PC-3 (cell line): ENCODE measurements at regions not wholly inside any gene's neighbourhood (a gene's known extent, or its start where the extent isn't known, plus 50 kb on each side); places are given as distances from the start of the nearest gene placed in this dataset.

ENCODE experiments used
- ATAC-seq: fragments of 200-7000 bp; cut with Tn5 transposase; 2 replicates; pipeline ENCODE4 v1.9.1; 2020; ENCODE audit warnings: mild to moderate bottlenecking, moderate library complexity
- BruUV-seq: library from RNA; stranded (reverse); fragments of 400-500 nt; replicated peaks from 2 replicates; lab custom pipeline; 2021; lab: Mats Ljungman, UMichigan
- CTCF ChIA-PET: fragments of 300-600 bp; sonication (Branson Sonifier 250); formaldehyde crosslinking; loops from one replicate; lab custom pipeline; 2022; ENCODE audit warnings: antibody characterized with exemption; lab: Charles Lee
- POLR2A ChIA-PET: fragments of 300-600 bp; sonication (Branson Sonifier 250); formaldehyde crosslinking; loops from one replicate; lab custom pipeline; 2022; ENCODE audit warnings: antibody characterized with exemption; ENCODE audit not compliant: unreplicated experiment; lab: Charles Lee
- DNase-seq: peaks from one replicate; pipeline ENCODE4 v3.0.0-alpha.2; 2015
- H2AFZ ChIP-seq: fragments of 300-600 bp; sonication (generic); 2 replicates; pipeline ENCODE4 v1.6.0; 2016; ENCODE audit warnings: antibody characterized with exemption, low read length
- H3F3A ChIP-seq: fragments of 300-600 bp; sonication (generic); one replicate; pipeline ENCODE4 v1.6.0; 2017; ENCODE audit warnings: antibody characterized with exemption, low read length, control low read depth, mild to moderate bottlenecking; ENCODE audit not compliant: unreplicated experiment
- H3K27ac ChIP-seq: fragments of 300-600 bp; sonication (generic); 2 replicates; pipeline ENCODE4 v1.5.1; 2016; ENCODE audit warnings: mild to moderate bottlenecking, low read length
- H3K27me3 ChIP-seq: fragments of 300-600 bp; sonication (generic); 2 replicates; pipeline ENCODE4 v1.6.1; 2016; ENCODE audit warnings: low read length, mixed read lengths
- H3K36me3 ChIP-seq: fragments of 300-600 bp; sonication (generic); 2 replicates; pipeline ENCODE4 v1.6.1; 2016; ENCODE audit warnings: low read depth, mixed run types, low read length, mixed read lengths
- H3K4me1 ChIP-seq: fragments of 300-600 bp; sonication (generic); 2 replicates; pipeline ENCODE4 v1.5.1; 2016; ENCODE audit warnings: low read length; ENCODE audit not compliant: insufficient read depth
- H3K4me2 ChIP-seq: fragments of 300-600 bp; sonication (generic); 2 replicates; pipeline ENCODE4 v1.6.0; 2016; ENCODE audit warnings: low read length
- H3K4me3 ChIP-seq: fragments of 300-600 bp; sonication (generic); 2 replicates; pipeline ENCODE4 v1.5.1; 2016; ENCODE audit warnings: mild to moderate bottlenecking, low read length, mixed read lengths
- H3K79me2 ChIP-seq: fragments of 300-600 bp; sonication (generic); 2 replicates; pipeline ENCODE4 v1.6.1; 2017; ENCODE audit warnings: low read length, mixed read lengths
- H3K9ac ChIP-seq: fragments of 300-600 bp; sonication (generic); 2 replicates; pipeline ENCODE4 v1.6.0; 2016; ENCODE audit warnings: mild to moderate bottlenecking, low read length
- H3K9me2 ChIP-seq: fragments of 300-600 bp; sonication (generic); replicated peaks from 2 replicates; pipeline ENCODE4 v1.6.1; 2016; ENCODE audit warnings: mixed run types, low read length, mixed read lengths
- H3K9me3 ChIP-seq: fragments of 300-600 bp; sonication (generic); 2 replicates; pipeline ENCODE4 v1.6.1; 2016; ENCODE audit warnings: low read length, mixed read lengths
- H4K20me1 ChIP-seq: fragments of 300-600 bp; sonication (generic); 2 replicates; pipeline ENCODE4 v1.6.1; 2016; ENCODE audit warnings: low read length, mixed read lengths
- EZH2 ChIP-seq: fragments of 300-600 bp; sonication (generic); IDR thresholded peaks from one replicate; pipeline ENCODE4 v1.6.1; 2017; ENCODE audit warnings: antibody characterized with exemption, mild to moderate bottlenecking, low read length; ENCODE audit not compliant: unreplicated experiment
- EZH2phosphoT487 ChIP-seq: fragments of 300-600 bp; sonication (generic); IDR thresholded peaks from 2 replicates; pipeline ENCODE4 v1.6.1; 2018; ENCODE audit warnings: mild to moderate bottlenecking, antibody characterized with exemption, low read length, borderline replicate concordance
- intact Hi-C: fragments of 100-400 bp; cut with micrococcal nuclease; formaldehyde crosslinking; loops from 2 replicates; pipeline ENCODE4 v1.9.0; 2023
- TF ChIP-seq, protein P1 (sequence below): fragments of 300-600 bp; sonication (generic); conservative IDR thresholded peaks from 2 replicates; pipeline ENCODE4 v1.5.1; 2017; ENCODE audit warnings: antibody characterized with exemption, low read depth, mild to moderate bottlenecking, low read length

DNA sequence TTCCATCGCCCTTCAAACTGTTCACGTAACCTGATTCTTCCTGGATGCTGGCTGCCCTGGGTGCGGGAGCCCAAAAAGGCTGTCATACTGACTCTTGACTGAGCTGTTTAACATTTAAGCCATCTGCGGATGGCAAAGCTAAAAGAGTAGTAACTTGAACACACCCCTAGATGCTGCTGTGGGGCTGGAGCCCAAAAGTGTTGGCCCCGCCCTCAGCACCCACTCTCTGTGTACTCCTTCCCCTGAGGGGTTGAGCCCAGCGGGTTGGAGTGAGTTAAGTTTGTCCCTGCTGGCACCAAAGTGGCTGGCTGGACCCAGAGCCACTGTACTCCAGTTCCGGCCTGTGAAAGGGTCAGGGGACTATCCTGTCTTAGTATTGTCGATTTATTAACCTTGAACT is 640.6 kb downstream of the PTPRU start:
- H3K4me1 ChIP-seq, result peaks cover 5% of the 10 kb centered on the region; the same call in 1 of the 2 replicates
- BruUV-seq, result no TSS peak
- DNase-seq, result no peak
- no peaks in the 10 kb centered on the region for H3K36me3 ChIP-seq
- no peaks in the 10 kb centered on the region for H3F3A ChIP-seq
- POLR2A ChIA-PET, result no interaction called here
- H3K79me2 ChIP-seq, result no peaks in the 10 kb centered on the region
- H3K4me2 ChIP-seq, result no peak overlapping the region
- no peak overlapping the region for H3K4me3 ChIP-seq
- CTCF ChIA-PET, result no interaction called here
- no peak for TF ChIP-seq EZH2
- TF ChIP-seq, protein P1, sequence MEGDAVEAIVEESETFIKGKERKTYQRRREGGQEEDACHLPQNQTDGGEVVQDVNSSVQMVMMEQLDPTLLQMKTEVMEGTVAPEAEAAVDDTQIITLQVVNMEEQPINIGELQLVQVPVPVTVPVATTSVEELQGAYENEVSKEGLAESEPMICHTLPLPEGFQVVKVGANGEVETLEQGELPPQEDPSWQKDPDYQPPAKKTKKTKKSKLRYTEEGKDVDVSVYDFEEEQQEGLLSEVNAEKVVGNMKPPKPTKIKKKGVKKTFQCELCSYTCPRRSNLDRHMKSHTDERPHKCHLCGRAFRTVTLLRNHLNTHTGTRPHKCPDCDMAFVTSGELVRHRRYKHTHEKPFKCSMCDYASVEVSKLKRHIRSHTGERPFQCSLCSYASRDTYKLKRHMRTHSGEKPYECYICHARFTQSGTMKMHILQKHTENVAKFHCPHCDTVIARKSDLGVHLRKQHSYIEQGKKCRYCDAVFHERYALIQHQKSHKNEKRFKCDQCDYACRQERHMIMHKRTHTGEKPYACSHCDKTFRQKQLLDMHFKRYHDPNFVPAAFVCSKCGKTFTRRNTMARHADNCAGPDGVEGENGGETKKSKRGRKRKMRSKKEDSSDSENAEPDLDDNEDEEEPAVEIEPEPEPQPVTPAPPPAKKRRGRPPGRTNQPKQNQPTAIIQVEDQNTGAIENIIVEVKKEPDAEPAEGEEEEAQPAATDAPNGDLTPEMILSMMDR, result 0 out of 2 replicates have a peak, but pooled peaks have one; percentile 8
- H3K9ac ChIP-seq, result no peak overlapping the region
- no peaks in the 10 kb centered on the region for H3K9me3 ChIP-seq
- no peak overlapping the region for H2AFZ ChIP-seq
- intact Hi-C loops, result no loop called here
- H3K9me2 ChIP-seq, result no peaks in the 10 kb centered on the region
- ATAC-seq, result no peak
- no peaks in the 10 kb centered on the region for H4K20me1 ChIP-seq
- no peak overlapping the region for H3K27ac ChIP-seq
- peaks cover 20% of the 10 kb centered on the region for H3K27me3 ChIP-seq

- TF ChIP-seq EZH2 (no peak), EZH2phosphoT487 (no peak)
- TF ChIP-seq, protein P1, result no peak
- no peak overlapping the region for H2AFZ ChIP-seq
- intact Hi-C loops, result no loop called here
- H3K4me2 ChIP-seq, result no peak overlapping the region
- H4K20me1 ChIP-seq, result no peaks in the 10 kb centered on the region
- H3K9ac ChIP-seq, result no peak overlapping the region
- peaks cover 20% of the 10 kb centered on the region for H3K27me3 ChIP-seq
- no peak overlapping the region for H3K4me3 ChIP-seq
- no TSS peak for BruUV-seq
- no peak overlapping the region for H3K27ac ChIP-seq
- peaks cover 5% of the 10 kb centered on the region; the same call in 1 of the 2 replicates for H3K4me1 ChIP-seq
- DNase-seq, result no peak
- POLR2A ChIA-PET, result no interaction called here
- no peaks in the 10 kb centered on the region for H3K9me2 ChIP-seq
- no peaks in the 10 kb centered on the region for H3K79me2 ChIP-seq
- H3F3A ChIP-seq, result no peaks in the 10 kb centered on the region
- no peak for ATAC-seq
- H3K36me3 ChIP-seq, result no peaks in the 10 kb centered on the region
- H3K9me3 ChIP-seq, result no peaks in the 10 kb centered on the region
- CTCF ChIA-PET, result no interaction called here
Measured at GRCh38 chr1:29876441-29876840, 640.1 kb downstream of the PTPRU start.

- peak; percentile 30 for DNase-seq
- no peak for TF ChIP-seq EZH2
- TF ChIP-seq, protein P1, result no peak
- no peak for TF ChIP-seq EZH2phosphoT487
- no peaks in the 10 kb centered on the region for H3K9me2 ChIP-seq
- POLR2A ChIA-PET, result no interaction called here
- intact Hi-C loops, result no loop called here
- H3K4me3 ChIP-seq, result no peak overlapping the region
- H3K9ac ChIP-seq, result no peak overlapping the region
- H3K9me3 ChIP-seq, result no peaks in the 10 kb centered on the region
- H3K79me2 ChIP-seq, result no peaks in the 10 kb centered on the region
- CTCF ChIA-PET, result no interaction called here
- no peak overlapping the region for H3K4me2 ChIP-seq
- H3K27me3 ChIP-seq, result peaks cover 16% of the 10 kb centered on the region
- no peaks in the 10 kb centered on the region for H3F3A ChIP-seq
- no TSS peak for BruUV-seq
- no peak overlapping the region for H3K27ac ChIP-seq
- H3K4me1 ChIP-seq, result peaks cover 5% of the 10 kb centered on the region; the same call in 1 of the 2 replicates
- no peaks in the 10 kb centered on the region for H4K20me1 ChIP-seq
- no peak overlapping the region for H2AFZ ChIP-seq
- H3K36me3 ChIP-seq, result no peaks in the 10 kb centered on the region
- no peak for ATAC-seq
Measured at GRCh38 chr1:29875557-29876028, 639.3 kb downstream of the PTPRU start.
